Left colon (tissue), 2 donors: ENCODE measurements at regions not wholly inside any gene's neighbourhood (a gene's known extent, or its start where the extent isn't known, plus 50 kb on each side); places are given as distances from the start of the nearest gene placed in this dataset.

ENCODE experiments used
- ATAC-seq: fragments of 200-7000 bp; cut with Tn5 transposase; one replicate; pipeline ENCODE4 v1.9.1; 2020; ENCODE audit warnings: mild to moderate bottlenecking, moderate library complexity
- DNase-seq, 2 donors: peaks; one replicate each; pipeline ENCODE4 v3.0.0-alpha.2; 2020
- intact Hi-C, 2 donors: fragments of 100-400 bp; cut with DNase I in 1 of 2; cut with micrococcal nuclease in 1 of 2; formaldehyde crosslinking; loops; one replicate each; pipeline versions ENCODE4 v1.11.2 to v1.14.0; 2022; cut with DNase I, micrococcal nuclease
- donor health status: DM: no; HTN: no; CAD: no.
- donor health status: DM: yes; HTN: yes; CAD: no.

- ATAC-seq (no peak), DNase-seq (no peak)
- intact Hi-C loops = no loop called here
Measured at GRCh38 chr9:7912037-7912535, 112.5 kb upstream of the DMAC1 start.

- peak; percentile 98 for ATAC-seq
- DNase-seq = peak; percentile 31 to 36
- intact Hi-C loops = no loop called here
Measured at GRCh38 chr9:7910426-7911020, 110.9 kb upstream of the DMAC1 start.

- intact Hi-C loops = no loop called here
- ATAC-seq (no peak), DNase-seq (no peak)
Measured at GRCh38 chr9:7909537-7909936, 110.0 kb upstream of the DMAC1 start.

- intact Hi-C loops = no loop called here
- DNase-seq = no peak
- ATAC-seq = no peak
Measured at GRCh38 chr9:7907551-7908337, 108.2 kb upstream of the DMAC1 start.

GRCh38 chr9:7906783-7907550 lies 107.4 kb upstream of the DMAC1 start:
- DNase-seq (no peak), ATAC-seq (no peak)
- intact Hi-C loops = no loop called here

- intact Hi-C loops = no loop called here
- no peak for DNase-seq
- no peak for ATAC-seq
Measured at GRCh38 chr9:7901621-7902020, 102.0 kb upstream of the DMAC1 start.

GRCh38 chr9:7900541-7900940 lies 101.0 kb upstream of the DMAC1 start:
- ATAC-seq (no peak), DNase-seq (no peak)
- intact Hi-C loops = no loop called here

GRCh38 chr9:7899753-7900152 lies 100.2 kb upstream of the DMAC1 start:
- intact Hi-C loops = no loop called here
- DNase-seq (no peak), ATAC-seq (no peak)

- ATAC-seq = no peak
Measured at GRCh38 chr9:7894231-7894630, 94.7 kb upstream of the DMAC1 start.

GRCh38 chr9:7892975-7893374 lies 93.4 kb upstream of the DMAC1 start:
- ATAC-seq = no peak
- intact Hi-C loops = no loop called here

More at GRCh38 chr9:7894231-7894630, 94.7 kb upstream of the DMAC1 start:
- DNase-seq = no peak
- intact Hi-C loops = no loop called here

GRCh38 chr9:7879551-7880245 lies 80.1 kb upstream of the DMAC1 start:
- DNase-seq (no peak), ATAC-seq (no peak)
- intact Hi-C loops = no loop called here

More at GRCh38 chr9:7892975-7893374, 93.4 kb upstream of the DMAC1 start:
- no peak for DNase-seq

GRCh38 chr9:7871977-7872730 lies 72.6 kb upstream of the DMAC1 start:
- ATAC-seq (no peak), DNase-seq (no peak)
- intact Hi-C loops = no loop called here

- intact Hi-C loops = no loop called here
- DNase-seq = no peak
- ATAC-seq = no peak
Measured at GRCh38 chr9:7869340-7869739, 69.8 kb upstream of the DMAC1 start.

GRCh38 chr9:7862170-7862569 lies 62.6 kb upstream of the DMAC1 start:
- ATAC-seq = peak; percentile 69
- intact Hi-C loops = no loop called here
- peak in 1 of 2 donors; percentile 12 for DNase-seq

GRCh38 chr9:7861086-7861485 lies 61.5 kb upstream of the DMAC1 start:
- DNase-seq (no peak), ATAC-seq (no peak)
- intact Hi-C loops = no loop called here

- intact Hi-C loops = no loop called here
Measured at GRCh38 chr9:7860335-7860709, 60.7 kb upstream of the DMAC1 start.

GRCh38 chr9:7859701-7860334 lies 60.2 kb upstream of the DMAC1 start:
- DNase-seq = no peak
- ATAC-seq = no peak
- intact Hi-C loops = no loop called here

More at GRCh38 chr9:7860335-7860709, 60.7 kb upstream of the DMAC1 start:
- ATAC-seq = no peak
- no peak for DNase-seq

- intact Hi-C loops = no loop called here
- DNase-seq (no peak), ATAC-seq (no peak)
Measured at GRCh38 chr9:7858166-7858565, 58.6 kb upstream of the DMAC1 start.
